Neural progenitor cell (in vitro differentiated cells): ENCODE measurements at regions not wholly inside any gene's neighbourhood (a gene's known extent, or its start where the extent isn't known, plus 50 kb on each side); places are given as distances from the start of the nearest gene placed in this dataset.

Experiments used
- DNase-seq: peaks from one replicate; pipeline ENCODE4 v3.0.0-alpha.2; 2016; ENCODE audit warnings: low spot score
- H2AFZ ChIP-seq: fragments of 200-600 bp; sonication (generic); replicated peaks from 2 replicates; pipeline ENCODE4 v1.6.1; 2016; ENCODE audit warnings: antibody characterized with exemption
- H3F3A ChIP-seq: fragments of 200-600 bp; sonication (generic); 2 replicates; pipeline ENCODE4 v1.6.1; 2016; ENCODE audit warnings: antibody characterized with exemption, low read depth
- H3K27ac ChIP-seq: fragments of 200-600 bp; sonication (generic); 2 replicates; pipeline ENCODE4 v1.5.1; 2016; ENCODE audit warnings: mild to moderate bottlenecking
- H3K27me3 ChIP-seq: fragments of 200-600 bp; sonication (generic); 2 replicates; pipeline ENCODE4 v1.6.1; 2016; ENCODE audit warnings: mild to moderate bottlenecking, moderate library complexity
- H3K36me3 ChIP-seq: fragments of 200-600 bp; sonication (generic); 2 replicates; pipeline ENCODE4 v1.5.1; 2016
- H3K4me1 ChIP-seq: fragments of 200-600 bp; sonication (generic); 2 replicates; pipeline ENCODE4 v1.6.1; 2016; ENCODE audit warnings: mixed run types
- H3K4me2 ChIP-seq: fragments of 200-600 bp; sonication (generic); 2 replicates; pipeline ENCODE4 v1.6.1; 2016
- H3K4me3 ChIP-seq: fragments of 200-600 bp; sonication (generic); 2 replicates; pipeline ENCODE4 v1.5.1; 2016
- H3K79me2 ChIP-seq: fragments of 200-600 bp; sonication (generic); 2 replicates; pipeline ENCODE4 v1.6.1; 2016; ENCODE audit warnings: low read depth
- H3K9ac ChIP-seq: fragments of 200-600 bp; sonication (generic); 2 replicates; pipeline ENCODE4 v1.6.1; 2016
- H3K9me3 ChIP-seq: fragments of 200-600 bp; sonication (generic); 2 replicates; pipeline ENCODE4 v1.5.1; 2016; ENCODE audit warnings: low read depth
- H4K20me1 ChIP-seq: fragments of 200-600 bp; sonication (generic); 2 replicates; pipeline ENCODE4 v1.6.1; 2016; ENCODE audit warnings: low read depth
- H3K27ac Mint-ChIP-seq: 3 replicates; pipeline ENCODE4 v1.8.0; 2021; ENCODE audit warnings: mixed read lengths
- H3K27me3 Mint-ChIP-seq: 2 replicates; pipeline ENCODE4 v1.8.0; 2022; ENCODE audit warnings: low read depth, mild to moderate bottlenecking, inconsistent platforms, moderate library complexity, mixed read lengths; ENCODE audit not compliant: insufficient read depth
- H3K36me3 Mint-ChIP-seq: 3 replicates; pipeline ENCODE4 v1.8.0; 2021; ENCODE audit warnings: mixed read lengths
- H3K4me1 Mint-ChIP-seq: 3 replicates; pipeline ENCODE4 v1.8.0; 2021; ENCODE audit warnings: mixed read lengths
- H3K4me3 Mint-ChIP-seq: 3 replicates; pipeline ENCODE4 v1.8.0; 2021; ENCODE audit warnings: mild to moderate bottlenecking, moderate library complexity, mixed read lengths
- H3K9me3 Mint-ChIP-seq: 3 replicates; pipeline ENCODE4 v1.8.0; 2020; ENCODE audit warnings: mixed read lengths
- EZH2 ChIP-seq: fragments of 200-600 bp; sonication (generic); IDR thresholded peaks from 2 replicates; pipeline ENCODE4 v1.6.1; 2017; ENCODE audit warnings: antibody characterized with exemption, mild to moderate bottlenecking, moderate library complexity
- EZH2phosphoT487 ChIP-seq: fragments of 200-600 bp; sonication (generic); IDR thresholded peaks from 2 replicates; pipeline ENCODE4 v1.6.1; 2017; ENCODE audit warnings: antibody characterized with exemption
- TF ChIP-seq, protein P1 (sequence below): fragments of 200-600 bp; sonication (generic); IDR thresholded peaks from 2 replicates; pipeline ENCODE4 v1.5.1; 2017; ENCODE audit warnings: antibody characterized with exemption, mild to moderate bottlenecking

DNA sequence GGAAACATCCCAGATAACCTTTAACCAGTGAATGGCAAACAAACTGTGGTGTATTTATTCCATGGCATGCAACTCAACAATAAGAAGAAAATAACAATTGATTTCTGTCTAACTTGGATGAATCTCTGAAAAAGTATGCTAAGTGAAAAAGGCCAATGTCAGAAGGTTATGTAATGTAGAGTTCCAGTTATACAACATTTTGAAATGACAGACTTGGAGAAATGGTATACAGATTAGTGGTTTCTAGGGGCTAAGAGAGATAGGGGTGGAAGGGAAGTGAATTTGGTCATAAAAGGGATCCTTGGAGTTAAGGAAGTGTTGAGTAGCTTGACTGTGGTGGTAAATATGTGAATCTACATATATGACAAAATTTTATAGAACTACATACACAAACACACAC lies 269.4 kb upstream of the SUCLG2 start:
- Histone ChIP-seq H4K20me1 (no peaks in the 10 kb centered on the region), H3K4me1 (no peaks in the 10 kb centered on the region), H2AFZ (no peak overlapping the region), H3K27ac (no peak overlapping the region), H3K4me3 (no peak overlapping the region), H3F3A (no peaks in the 10 kb centered on the region), H3K79me2 (no peaks in the 10 kb centered on the region), H3K27me3 (no peaks in the 10 kb centered on the region), H3K9me3 (no peaks in the 10 kb centered on the region), H3K4me2 (no peak overlapping the region), H3K9ac (no peak overlapping the region), H3K36me3 (no peaks in the 10 kb centered on the region)
- no peak for TF ChIP-seq EZH2
- no peak for TF ChIP-seq EZH2phosphoT487
- TF ChIP-seq, protein P1, sequence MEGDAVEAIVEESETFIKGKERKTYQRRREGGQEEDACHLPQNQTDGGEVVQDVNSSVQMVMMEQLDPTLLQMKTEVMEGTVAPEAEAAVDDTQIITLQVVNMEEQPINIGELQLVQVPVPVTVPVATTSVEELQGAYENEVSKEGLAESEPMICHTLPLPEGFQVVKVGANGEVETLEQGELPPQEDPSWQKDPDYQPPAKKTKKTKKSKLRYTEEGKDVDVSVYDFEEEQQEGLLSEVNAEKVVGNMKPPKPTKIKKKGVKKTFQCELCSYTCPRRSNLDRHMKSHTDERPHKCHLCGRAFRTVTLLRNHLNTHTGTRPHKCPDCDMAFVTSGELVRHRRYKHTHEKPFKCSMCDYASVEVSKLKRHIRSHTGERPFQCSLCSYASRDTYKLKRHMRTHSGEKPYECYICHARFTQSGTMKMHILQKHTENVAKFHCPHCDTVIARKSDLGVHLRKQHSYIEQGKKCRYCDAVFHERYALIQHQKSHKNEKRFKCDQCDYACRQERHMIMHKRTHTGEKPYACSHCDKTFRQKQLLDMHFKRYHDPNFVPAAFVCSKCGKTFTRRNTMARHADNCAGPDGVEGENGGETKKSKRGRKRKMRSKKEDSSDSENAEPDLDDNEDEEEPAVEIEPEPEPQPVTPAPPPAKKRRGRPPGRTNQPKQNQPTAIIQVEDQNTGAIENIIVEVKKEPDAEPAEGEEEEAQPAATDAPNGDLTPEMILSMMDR: no peak
- Mint-ChIP-seq H3K4me3 (no peak overlapping the region), H3K27me3 (no peaks in the 10 kb centered on the region), H3K9me3 (peaks cover 2% of the 10 kb centered on the region), H3K27ac (no peak overlapping the region), H3K4me1 (no peaks in the 10 kb centered on the region), H3K36me3 (no peaks in the 10 kb centered on the region)
- no peak for DNase-seq

DNA sequence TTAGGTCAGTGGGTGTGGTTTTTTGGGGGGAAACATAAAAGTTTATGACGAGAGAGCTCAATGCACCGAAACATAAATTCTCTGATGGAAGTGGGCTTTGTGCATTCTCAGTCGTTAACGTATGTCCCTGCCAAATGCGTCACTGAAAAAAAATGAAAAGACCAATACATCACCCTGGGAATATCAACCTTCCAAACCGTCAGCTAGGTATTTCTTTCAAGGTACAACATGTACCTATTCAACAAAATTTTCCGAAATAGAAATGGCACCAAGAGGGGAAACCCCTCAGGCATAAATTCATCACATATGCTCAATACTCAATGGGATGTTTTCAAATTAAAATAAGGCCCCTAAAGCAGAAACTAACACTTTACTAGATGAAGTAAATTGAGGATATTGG lies 266.6 kb upstream of the SUCLG2 start:
- no peak overlapping the region for H3K9ac ChIP-seq
- Mint-ChIP-seq H3K4me3 (no peak overlapping the region), H3K27me3 (no peaks in the 10 kb centered on the region), H3K27ac (no peak overlapping the region), H3K36me3 (no peaks in the 10 kb centered on the region), H3K9me3 (peaks cover 2% of the 10 kb centered on the region), H3K4me1 (no peaks in the 10 kb centered on the region)
- H3K9me3 ChIP-seq: no peaks in the 10 kb centered on the region
- no peaks in the 10 kb centered on the region for H3K27me3 ChIP-seq
- no peak overlapping the region for H3K4me3 ChIP-seq
- H3K4me1 ChIP-seq: no peaks in the 10 kb centered on the region
- no peaks in the 10 kb centered on the region for H3K79me2 ChIP-seq
- DNase-seq: no peak
- no peak overlapping the region for H3K27ac ChIP-seq
- no peaks in the 10 kb centered on the region for H4K20me1 ChIP-seq
- no peak overlapping the region for H3K4me2 ChIP-seq
- no peak overlapping the region for H2AFZ ChIP-seq
- no peaks in the 10 kb centered on the region for H3K36me3 ChIP-seq
- TF ChIP-seq, protein P1: no peak
- TF ChIP-seq EZH2phosphoT487: no peak
- TF ChIP-seq EZH2: no peak
- H3F3A ChIP-seq: no peaks in the 10 kb centered on the region

DNA sequence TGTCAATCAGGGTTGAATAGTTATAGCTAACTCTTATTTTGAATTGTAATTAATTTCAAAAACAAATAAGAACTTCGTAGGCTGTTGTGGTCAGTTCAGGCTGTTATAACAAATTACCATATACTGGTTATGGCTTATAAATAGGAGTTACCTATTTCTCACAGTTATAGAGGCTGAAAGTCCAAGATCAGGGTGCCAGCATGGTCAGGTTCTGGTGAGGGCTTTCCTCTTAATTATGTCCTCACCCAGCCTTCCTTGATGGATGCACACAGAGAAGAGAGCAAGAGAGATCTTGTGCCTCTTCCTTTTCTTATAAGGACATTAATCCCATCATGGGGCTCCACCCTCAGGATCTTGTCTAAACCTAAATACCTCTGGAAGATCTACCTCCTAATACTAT lies 265.9 kb upstream of the SUCLG2 start:
- no peak overlapping the region for H3K4me2 ChIP-seq
- H3F3A ChIP-seq: no peaks in the 10 kb centered on the region
- no peak for TF ChIP-seq EZH2phosphoT487
- TF ChIP-seq, protein P1: no peak
- no peak for TF ChIP-seq EZH2
- H3K4me1 Mint-ChIP-seq: no peaks in the 10 kb centered on the region
- no peak for DNase-seq
- no peaks in the 10 kb centered on the region for H3K9me3 ChIP-seq
- H3K27me3 ChIP-seq: no peaks in the 10 kb centered on the region
- H3K9me3 Mint-ChIP-seq: no peaks in the 10 kb centered on the region
- no peaks in the 10 kb centered on the region for H3K27me3 Mint-ChIP-seq
- no peak overlapping the region for H2AFZ ChIP-seq
- no peaks in the 10 kb centered on the region for H3K79me2 ChIP-seq
- H3K27ac Mint-ChIP-seq: no peak overlapping the region
- no peak overlapping the region for H3K4me3 ChIP-seq
- no peaks in the 10 kb centered on the region for H3K36me3 Mint-ChIP-seq
- no peaks in the 10 kb centered on the region for H3K36me3 ChIP-seq
- no peak overlapping the region for H3K9ac ChIP-seq
- H4K20me1 ChIP-seq: no peaks in the 10 kb centered on the region
- no peak overlapping the region for H3K4me3 Mint-ChIP-seq
- H3K4me1 ChIP-seq: no peaks in the 10 kb centered on the region
- H3K27ac ChIP-seq: no peak overlapping the region

DNA sequence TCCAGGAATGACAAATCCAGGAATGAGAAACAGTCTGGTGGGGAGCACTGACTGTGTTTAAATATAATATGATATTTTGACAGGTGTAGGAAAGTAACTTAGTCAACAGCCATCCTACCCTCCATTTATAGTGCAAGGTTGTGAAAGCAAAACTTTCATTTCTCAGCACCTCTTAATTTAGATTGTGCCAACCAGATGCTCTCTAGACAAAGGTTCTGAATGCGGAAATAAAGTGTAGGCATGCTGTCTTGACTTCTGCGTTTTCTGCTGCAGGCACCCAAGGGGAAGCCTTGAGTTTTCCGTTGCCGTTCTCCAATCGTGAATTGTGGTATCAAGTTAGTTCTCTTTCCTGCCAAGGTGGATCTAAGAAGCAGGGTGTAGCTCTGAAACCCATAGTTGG lies 261.9 kb upstream of the SUCLG2 start:
- H3K4me1 Mint-ChIP-seq: no peaks in the 10 kb centered on the region
- no peak for DNase-seq
- H3K4me1 ChIP-seq: no peaks in the 10 kb centered on the region
- no peak overlapping the region for H3K9ac ChIP-seq
- no peaks in the 10 kb centered on the region for H3F3A ChIP-seq
- no peaks in the 10 kb centered on the region for H3K27me3 ChIP-seq
- no peak overlapping the region for H2AFZ ChIP-seq
- H4K20me1 ChIP-seq: no peaks in the 10 kb centered on the region
- H3K36me3 ChIP-seq: no peaks in the 10 kb centered on the region
- H3K27ac ChIP-seq: no peak overlapping the region
- no peak overlapping the region for H3K4me2 ChIP-seq
- no peak for TF ChIP-seq EZH2
- TF ChIP-seq EZH2phosphoT487: no peak
- TF ChIP-seq, protein P1: no peak
- no peaks in the 10 kb centered on the region for H3K9me3 ChIP-seq
- no peak overlapping the region for H3K4me3 ChIP-seq
- no peaks in the 10 kb centered on the region for H3K9me3 Mint-ChIP-seq
- no peaks in the 10 kb centered on the region for H3K79me2 ChIP-seq
- no peak overlapping the region for H3K27ac Mint-ChIP-seq
- H3K4me3 Mint-ChIP-seq: no peak overlapping the region
- H3K36me3 Mint-ChIP-seq: no peaks in the 10 kb centered on the region
- no peaks in the 10 kb centered on the region for H3K27me3 Mint-ChIP-seq
